HG03135 (cell line): ENCODE measurements at regions not wholly inside any gene's neighbourhood (a gene's known extent, or its start where the extent isn't known, plus 50 kb on each side); places are given as distances from the start of the nearest gene placed in this dataset.

Experiments used
- ATAC-seq: cut with Tn5 transposase; IDR thresholded peaks from one replicate; pipeline ENCODE4 v1.9.1; 2021; ENCODE audit warnings: mild to moderate bottlenecking, moderate library complexity; ENCODE audit not compliant: unreplicated experiment

DNA sequence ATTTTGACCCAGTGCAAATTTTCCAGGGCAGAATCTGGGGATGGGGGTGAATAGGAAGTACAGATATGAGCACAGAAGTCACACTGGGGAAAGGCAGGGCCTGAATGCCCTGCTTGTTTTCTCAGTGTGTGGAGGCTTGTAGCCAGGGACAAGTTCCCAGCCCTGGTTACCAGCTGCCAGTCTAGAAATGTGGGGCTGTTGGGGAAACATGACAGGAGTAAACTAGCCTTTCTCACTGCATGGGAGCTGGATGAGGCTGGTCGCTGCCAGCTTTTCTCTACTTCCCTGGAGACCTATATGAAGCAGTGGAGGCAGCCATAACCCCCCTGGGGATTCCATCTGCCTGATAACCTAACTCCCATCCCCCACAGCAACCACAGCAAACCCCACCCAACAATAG is 2267.7 kb downstream of the PCDH9 start:
- ATAC-seq = no peak

DNA sequence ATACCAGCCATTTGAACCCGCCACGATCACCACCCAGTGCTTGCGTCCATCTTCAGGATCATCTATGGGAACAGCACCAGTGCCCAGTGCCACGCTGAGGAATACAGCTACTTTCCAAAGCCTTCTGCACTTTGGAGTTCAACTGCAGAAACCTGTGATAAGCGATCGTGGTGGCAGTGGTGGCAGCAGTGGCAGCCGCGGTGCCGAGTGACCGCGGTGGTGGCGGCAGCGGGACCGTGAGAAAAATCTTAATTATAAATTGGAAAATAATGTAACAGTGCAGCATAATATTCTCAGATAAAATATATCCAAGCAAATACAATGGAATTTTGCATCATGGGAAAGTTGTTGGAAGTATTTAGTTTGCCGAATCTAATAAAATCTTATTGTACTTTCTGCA is 2270.9 kb downstream of the PCDH9 start:
- ATAC-seq = no peak

DNA sequence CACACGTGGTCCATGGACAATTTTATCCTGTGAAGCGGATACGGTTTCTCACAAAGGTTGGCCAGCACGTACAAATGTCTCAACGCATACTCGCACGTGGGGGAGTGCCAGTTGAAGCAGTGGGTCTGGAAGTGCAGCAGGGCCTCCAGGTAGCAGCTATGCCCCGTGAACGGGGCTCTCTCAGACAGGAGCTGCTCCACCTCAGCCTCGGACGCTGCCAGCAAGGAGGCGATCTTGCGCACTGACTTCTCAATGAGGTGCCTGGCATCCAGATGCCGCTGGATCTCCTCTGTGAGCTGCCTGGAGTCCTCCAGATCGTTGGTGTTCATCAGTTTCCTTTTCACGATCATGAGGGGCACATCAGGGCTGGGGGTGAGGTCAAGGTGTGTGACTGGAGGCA is 2272.0 kb downstream of the PCDH9 start:
- ATAC-seq = no peak

DNA sequence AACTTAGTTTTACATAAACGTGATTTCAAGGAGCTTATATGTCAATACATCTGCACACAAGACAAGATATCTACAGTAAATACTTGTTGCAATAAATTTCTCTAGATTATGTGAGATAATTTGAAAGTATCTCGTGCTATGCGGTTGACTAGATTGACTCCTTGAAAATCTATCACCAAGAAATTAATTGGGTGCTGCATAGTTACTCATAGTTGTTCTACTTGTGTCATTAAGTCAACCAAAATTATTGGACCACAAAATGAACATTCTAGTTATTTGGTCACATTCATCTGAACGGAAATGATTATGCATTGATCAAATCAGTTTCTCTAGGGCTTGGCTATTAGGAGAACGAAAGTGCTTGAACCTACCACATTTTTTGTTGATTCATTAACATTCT is 2291.5 kb downstream of the PCDH9 start:
- ATAC-seq = no peak

DNA sequence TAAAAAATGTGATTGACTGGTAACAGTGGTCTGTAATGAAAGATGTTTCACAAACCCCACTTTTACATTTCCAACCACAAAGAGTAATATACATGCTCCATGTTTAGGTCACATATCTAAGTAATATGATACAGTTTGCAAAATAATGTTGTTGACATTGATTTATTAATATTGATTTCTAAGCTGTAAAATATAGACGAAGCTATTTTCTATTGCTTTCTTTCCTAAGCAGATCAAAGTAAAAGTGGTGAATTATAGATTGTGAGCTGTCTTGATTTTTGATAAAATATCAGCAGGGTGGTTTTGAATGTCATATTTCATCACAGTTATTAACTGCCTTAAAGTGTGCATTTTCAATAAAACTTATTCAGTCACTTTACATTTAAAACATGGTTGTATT is 2292.8 kb downstream of the PCDH9 start:
- no peak for ATAC-seq

DNA sequence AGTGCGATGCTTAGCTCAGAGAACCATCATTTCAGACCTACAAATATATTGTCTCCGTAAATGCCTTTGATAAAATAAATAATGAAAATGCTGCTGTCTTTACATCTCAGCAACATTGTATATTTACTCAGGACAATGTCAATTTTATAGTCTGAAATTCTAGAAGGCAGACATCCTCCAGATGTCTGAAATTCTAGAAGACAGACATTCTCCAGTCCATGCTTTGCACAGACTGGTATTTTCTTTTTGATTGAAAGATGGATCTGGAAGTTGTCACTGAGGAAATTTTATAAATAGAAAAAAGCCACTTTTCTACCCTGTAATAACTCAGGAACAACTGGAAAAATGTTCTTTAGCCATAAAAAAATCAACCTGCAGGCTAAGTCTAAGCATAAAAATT is 2293.3 kb downstream of the PCDH9 start:
- no peak for ATAC-seq

DNA sequence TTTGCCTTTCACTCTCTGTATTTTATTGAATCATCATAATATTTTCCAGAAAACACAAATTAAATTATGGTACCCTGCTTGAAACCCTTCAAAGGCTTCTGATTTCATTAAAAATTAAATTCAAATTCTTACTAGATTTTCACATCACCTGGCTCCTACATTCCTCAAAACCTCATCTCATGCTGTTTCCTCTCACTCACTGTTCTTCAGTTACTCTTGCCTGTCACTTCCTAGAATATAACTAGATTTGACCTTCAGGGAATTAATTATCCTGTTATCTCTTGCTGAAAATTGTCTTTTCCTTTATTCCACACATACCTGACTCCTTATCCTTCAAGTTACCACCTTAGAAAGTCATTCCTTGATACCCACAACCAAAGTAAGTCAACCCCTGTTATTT is 2294.7 kb downstream of the PCDH9 start:
- no peak for ATAC-seq

DNA sequence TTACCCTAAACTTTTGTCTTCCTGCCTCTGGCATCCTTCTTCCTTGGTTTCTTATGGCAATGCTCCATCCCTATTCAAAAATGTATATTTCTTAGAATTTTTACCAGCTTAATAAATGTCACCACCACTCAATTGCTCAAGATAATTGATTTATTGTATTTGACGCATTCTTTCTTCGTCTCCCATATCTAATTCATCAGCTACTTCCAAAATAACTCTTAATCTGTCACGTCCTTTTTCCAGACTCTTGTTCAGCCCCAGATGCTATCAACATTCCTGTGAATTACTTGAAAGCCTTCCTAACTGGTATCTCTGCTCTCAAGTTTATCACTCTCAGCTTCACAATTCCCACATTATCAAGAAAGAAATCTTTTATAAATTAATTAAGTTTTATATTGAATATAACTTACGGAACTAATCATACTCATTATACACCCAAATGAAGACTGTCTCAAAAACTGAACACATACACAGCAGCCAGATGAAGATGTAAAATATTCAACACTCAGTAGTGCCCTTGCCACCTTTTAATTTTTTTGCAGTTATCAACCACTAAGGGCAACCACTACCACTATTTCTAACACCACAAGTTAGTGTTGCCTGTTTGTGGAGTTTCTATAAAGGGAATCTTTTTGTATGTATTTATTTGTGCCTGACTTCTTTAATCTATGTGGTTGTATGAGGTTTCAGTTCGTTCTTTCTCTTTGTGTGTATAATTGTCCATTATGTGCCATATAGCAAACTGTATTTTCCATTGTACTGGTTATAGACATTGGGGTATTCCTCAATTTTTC is 2295.4 kb downstream of the PCDH9 start:
- no peak for ATAC-seq

DNA sequence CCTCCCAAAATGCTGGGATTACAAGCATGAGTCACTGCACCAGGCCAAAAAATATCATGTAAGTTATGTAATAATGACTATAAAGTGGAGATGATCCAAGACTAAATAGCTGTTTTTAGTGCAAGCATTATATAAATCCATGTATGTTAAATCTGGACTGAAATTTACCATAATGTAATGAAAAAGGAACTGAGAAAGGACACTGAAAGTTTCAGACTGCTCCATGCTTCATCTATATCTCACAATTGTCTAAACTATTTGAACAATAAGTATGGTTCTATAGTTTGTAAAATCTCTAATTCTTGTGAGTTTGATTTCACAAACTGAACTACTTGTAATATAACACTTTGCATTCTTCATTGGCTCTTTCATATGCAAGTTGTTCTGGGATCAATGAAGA is 2299.5 kb downstream of the PCDH9 start:
- no peak for ATAC-seq

DNA sequence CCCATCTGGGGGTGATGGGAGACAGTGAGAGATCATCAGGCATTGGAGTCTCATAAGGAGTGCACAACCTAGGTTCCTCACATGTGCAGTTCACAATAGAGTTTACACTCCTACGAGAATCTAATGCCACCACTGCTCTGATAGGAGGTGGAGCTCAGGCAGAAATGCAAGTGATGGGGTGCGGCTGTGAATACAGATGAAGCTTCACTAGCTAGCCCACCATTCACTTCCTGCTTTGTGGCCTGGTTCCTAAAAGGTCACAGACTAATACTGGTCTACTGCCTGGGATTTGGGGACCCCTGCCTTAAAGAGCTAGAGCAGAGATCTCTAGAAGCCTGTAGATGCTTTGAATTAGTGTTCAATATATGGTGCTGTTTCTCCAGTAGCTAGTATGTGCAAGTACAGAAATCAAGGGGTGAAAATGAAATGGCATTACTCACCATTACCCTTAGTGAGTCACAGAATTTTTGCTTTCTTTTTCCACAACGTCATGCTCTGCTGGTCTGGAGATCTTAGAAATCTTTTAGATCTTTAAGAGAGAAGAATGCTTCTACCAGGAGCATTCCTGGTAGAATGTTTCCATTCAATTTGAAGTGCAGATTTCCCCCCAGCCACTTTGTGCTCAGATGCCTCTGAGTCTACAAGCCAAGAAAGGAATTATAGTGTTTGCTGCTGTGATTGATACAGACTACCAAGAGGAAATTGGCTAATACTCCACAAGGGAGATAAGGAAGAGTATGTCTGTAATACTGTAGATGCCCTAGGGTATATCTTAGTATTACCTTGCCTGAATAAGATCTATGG is 2301.2 kb downstream of the PCDH9 start:
- peak; percentile 72 for ATAC-seq

DNA sequence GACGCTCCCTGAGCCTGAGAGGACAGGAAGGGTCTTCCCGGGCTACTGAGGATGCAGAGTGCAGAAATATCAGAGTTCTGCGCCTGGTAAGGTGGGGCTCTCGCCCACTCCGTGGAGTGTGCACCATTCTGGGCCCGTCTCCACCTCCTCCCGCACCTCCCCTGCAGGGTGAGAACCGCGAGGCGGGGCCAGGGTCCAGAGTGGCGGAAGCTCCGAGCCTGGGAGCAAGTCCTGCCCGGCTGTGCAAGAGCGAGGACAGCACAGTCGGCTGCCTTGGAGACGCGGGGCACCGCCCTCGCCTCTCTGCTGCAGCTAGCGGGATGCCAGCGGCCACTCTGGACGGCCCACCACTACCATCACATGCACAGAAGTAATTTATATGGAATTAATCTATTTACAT is 2304.4 kb downstream of the PCDH9 start:
- ATAC-seq = no peak

DNA sequence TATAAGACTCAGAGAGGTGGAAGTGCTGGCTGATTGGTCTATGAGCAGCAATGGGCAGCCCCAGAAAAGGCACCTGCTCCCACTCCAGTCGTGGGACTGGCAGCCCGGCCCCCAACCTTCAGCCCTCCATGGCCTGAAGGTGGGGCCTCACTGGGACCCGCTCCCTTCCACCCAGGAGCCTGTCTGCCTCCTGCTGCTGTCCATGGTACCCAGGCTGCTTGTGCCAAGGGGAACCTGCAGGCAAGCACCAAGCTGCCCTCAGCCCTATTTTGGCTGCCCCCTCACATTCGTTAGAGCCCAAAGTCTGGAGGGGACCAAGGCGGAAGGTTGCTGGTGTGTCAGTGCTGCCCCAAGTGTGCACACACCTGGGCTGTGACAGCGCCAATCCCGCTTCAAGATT is 2304.9 kb downstream of the PCDH9 start:
- no peak for ATAC-seq

DNA sequence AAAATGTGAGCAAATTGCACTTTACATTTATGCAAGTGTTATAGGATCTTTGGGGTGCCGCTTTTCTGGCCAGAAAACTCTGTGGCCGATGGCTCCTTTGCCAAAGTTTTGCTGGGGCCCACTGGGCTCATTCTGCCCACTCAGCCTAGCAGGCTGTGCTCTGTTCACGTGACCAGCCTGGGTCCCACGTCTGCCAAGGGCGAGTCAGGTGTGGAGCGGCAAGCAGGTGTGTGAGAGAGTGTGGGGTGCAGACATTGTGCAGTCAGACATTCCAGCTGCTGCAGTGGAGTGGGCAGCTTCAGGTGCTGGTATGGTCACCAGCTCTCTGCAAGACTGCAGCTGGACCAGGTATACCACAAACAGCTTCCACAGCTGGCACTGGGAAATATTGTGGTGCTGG is 2305.7 kb downstream of the PCDH9 start:
- ATAC-seq = no peak

DNA sequence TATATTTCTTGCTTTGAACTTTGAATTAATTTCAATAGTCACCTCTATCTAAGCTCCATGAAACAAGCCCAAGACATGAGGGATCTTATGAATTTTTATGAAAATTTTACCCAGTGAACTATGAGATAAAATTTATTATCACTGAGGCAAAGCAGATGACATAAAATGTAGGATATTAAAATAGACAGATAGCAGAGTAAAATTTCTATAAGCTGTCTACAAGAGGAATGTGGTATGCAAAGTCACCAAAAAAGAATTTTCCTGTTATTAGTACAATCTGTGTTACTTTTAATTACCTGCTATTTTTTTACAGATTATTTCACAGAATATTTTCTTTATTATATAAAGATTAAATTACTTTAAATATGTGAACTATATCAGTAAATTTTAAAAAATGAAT is 2312.6 kb downstream of the PCDH9 start:
- ATAC-seq = no peak

DNA sequence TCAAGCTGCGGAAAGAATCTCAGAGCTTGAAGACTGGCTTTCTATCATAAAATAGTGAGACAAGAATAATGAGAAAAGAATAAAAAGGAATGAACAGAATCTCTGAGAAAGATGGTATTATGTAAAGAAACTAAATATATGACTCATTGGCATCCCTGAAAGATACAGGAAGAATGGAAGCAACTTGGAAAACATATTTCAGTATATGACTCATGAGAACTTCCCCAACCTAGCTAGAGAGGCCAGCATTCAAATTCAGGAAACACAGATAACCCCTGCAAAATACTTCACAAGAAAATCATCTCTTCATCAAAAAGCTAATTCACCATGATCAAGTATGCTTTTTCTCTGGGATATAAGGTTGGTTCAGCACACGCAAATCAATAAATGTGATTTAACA is 2318.0 kb downstream of the PCDH9 start:
- no peak for ATAC-seq

DNA sequence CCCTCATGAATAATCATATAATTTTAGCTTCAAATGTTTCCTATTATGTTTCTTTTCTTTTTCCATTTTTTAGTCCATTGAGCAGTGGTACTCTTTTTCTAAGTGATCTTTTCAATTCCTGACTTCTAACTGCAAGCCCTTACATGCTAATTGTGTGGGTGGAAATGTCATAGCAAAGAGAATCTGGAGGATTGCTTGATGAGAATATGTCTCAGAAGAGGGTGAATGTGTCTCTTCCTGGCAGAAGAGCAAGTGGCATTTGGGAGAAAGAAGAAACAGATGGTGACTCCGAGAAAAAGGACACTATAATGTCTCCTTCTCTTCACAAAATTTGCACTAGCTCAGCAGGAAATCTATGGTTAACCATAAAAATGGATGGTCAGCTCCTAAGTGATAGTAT is 2320.0 kb downstream of the PCDH9 start:
- no peak for ATAC-seq

DNA sequence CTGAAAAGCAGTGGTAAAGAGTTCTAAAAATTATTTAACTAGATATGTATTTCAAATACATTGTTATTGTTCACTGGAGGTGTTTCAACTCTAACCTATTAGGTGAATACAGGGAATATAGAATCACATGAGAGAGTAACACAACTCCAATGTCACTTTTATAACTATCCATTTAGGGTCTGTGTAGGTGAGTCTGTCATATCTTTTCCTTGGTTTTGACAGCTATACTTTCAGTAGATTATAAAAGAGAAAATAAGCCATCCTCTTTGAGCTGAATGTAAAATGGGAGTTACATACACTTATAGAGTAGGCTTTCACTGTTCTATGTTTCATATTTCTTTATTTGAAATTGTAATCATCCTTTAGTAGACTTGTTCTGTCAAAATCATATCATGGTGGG is 2321.0 kb downstream of the PCDH9 start:
- ATAC-seq = no peak

DNA sequence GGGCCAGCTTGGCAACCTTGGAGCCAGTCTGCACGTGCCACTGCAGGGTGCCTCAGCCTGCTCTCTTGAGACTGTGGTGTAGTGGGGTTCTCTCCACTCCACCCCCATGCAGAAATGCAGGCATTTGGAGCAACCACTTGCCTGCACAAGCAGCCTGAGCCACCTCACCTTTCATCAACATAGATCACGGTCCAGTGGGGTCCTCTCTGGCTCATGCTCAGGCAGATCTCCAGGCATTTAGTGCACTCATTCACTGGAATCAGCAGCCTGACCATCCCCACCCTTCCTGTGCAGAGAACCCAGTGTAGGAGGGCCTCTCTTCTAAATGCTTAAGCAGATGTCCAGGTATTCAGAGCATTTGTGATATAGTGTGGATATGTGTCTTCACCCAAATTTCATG is 2330.1 kb downstream of the PCDH9 start:
- ATAC-seq = no peak

DNA sequence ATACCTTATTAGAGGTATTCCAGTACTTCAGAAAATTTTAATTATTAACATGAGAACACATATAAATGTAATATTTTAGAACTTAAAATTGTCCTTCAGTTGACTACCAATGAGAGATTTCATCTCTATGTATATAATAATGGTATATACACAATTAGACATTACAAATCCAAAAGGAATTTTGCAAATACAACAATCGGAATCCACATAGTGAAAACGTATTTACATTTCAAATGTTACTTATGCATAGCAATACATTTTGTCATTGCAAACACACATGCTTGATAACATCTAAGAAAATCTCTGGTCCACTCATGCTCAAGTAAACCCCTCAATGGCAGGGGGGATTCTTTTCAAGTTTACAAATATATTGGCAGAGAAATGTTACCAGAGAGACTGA is 2345.2 kb downstream of the PCDH9 start:
- no peak for ATAC-seq

DNA sequence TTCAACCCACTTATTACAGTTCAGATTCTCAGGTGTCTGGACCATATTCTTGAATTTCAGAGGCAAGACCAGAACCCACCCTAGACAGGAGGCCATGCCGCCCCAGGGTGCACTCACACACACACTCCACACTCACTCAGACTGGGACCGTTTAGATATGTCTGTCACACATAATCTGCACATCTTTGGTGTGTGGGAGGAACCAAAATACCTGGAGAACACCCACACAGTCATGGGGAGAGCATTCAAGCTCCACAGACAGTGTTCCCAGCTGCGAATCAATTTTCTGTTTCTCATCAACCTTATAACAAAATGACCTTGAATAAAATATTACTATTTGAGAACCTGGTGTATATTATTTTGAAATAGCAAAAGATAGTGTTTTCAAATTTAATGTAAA is 2353.0 kb downstream of the PCDH9 start:
- ATAC-seq = no peak

DNA sequence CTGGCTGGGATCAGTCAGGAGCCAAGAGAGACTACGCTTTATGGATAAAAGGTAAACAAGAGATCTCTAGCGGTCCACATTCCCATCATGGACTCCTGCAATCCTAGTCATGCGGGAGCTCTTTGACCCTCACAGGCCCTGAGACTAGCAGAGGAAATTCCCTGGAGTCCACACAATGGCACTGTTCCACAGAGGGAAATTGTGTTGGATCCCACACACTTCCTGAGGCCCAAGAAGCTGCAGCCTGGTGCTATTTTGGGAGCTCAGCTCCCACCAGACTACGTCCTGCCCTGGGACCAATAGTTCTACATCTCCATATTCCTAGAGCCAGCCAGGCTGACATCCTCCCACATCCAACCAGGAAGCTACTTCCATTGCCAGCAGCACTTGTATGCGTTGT is 2358.4 kb downstream of the PCDH9 start:
- no peak for ATAC-seq

DNA sequence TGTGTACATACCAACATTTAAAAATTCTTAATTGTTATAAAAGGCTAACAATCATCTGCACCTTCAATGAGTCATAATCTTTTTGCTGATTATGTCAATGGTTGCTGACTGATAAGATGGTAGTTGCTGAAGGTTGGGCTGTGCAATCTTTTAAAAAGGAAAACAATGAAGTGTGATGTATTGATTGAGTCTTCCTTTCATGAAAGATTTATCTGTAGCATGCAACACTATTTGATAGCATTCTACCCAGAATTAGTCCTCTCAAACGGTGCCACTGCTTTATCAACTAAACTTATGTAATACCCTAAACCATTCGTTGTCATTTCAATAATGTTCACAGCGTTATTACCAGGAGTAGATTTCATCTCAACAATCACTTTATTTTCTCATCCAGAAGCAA is 2360.6 kb downstream of the PCDH9 start:
- ATAC-seq = no peak

DNA sequence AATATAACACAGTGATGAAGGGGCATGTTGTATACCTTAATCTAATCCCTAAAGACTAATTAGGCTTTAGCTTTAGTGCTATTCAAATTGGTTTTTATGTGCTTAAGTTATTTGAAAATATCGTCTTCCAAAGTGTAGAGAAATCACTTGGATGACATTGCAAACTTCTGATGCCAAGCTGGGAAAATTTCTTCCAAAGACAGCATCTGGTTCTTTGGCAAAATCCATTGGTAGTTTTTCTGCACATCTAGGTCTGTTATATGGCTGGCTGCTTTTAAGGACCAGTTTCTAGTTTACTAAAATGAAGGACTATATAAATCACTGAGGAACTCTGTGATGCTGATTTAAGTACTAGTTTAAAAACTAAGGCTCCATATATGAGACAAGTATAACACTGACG is 2362.3 kb downstream of the PCDH9 start:
- no peak for ATAC-seq
